ENCODE measurements at regions not wholly inside any gene's neighbourhood (a gene's known extent, or its start where the extent isn't known, plus 50 kb on each side); places are given as distances from the start of the nearest gene placed in this dataset.

- TF ChIP-seq, protein P1, sequence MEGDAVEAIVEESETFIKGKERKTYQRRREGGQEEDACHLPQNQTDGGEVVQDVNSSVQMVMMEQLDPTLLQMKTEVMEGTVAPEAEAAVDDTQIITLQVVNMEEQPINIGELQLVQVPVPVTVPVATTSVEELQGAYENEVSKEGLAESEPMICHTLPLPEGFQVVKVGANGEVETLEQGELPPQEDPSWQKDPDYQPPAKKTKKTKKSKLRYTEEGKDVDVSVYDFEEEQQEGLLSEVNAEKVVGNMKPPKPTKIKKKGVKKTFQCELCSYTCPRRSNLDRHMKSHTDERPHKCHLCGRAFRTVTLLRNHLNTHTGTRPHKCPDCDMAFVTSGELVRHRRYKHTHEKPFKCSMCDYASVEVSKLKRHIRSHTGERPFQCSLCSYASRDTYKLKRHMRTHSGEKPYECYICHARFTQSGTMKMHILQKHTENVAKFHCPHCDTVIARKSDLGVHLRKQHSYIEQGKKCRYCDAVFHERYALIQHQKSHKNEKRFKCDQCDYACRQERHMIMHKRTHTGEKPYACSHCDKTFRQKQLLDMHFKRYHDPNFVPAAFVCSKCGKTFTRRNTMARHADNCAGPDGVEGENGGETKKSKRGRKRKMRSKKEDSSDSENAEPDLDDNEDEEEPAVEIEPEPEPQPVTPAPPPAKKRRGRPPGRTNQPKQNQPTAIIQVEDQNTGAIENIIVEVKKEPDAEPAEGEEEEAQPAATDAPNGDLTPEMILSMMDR (IDR thresholded peaks at IDR 0.05; ENCODE audit: insufficient read depth, low read depth, low read length, missing control alignments): no peak
- DNase-seq (ENCODE audit: low read depth): peak; percentile 44
- H3K4me3 ChIP-seq (ENCODE audit: low read depth, low read length): no peak overlapping the region
These were observed 55.1 kb upstream of the RGS4 start for GRCh38 chr1:163013826-163014600.

DNA sequence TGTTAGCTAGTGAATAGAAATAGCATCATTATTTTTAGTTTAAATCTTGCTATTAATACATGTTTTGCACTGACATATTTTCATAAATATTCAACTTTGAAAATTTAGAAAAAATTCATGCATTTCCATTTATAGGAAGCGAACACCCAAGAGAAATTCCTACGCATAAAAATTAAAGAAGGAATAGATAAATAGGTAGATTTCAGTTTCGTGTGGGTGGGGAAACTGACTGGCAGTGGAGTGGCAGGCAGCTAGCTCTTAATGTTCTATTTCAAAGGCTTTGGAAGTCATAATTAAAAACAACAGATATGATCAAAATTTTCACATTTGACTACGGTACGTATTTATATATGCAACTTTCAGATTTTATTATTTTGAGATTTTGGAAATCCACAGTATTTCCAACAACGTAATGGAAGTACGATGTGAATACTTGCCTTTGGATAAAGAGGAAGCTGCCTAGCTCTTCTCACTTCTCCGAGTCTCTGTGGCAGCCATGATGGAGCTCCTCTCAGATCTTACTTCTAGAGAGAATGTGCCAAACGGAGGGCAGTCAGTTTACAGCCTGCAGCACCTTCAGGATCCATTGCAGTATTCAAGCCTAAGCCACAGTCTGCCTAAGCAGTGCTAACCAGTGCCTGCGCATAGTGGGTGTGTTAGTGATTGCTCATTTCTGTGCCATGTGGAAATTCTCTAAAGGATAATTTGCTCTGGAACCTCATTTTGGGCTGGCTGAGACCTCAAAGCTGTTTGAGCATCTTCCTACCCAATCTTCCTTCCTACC, 62.9 kb upstream of the RGS4 start:
- DNase-seq (ENCODE audit: low read depth): no peak
- TF ChIP-seq, protein P1 (IDR thresholded peaks at IDR 0.05; ENCODE audit: insufficient read depth, low read depth, low read length, missing control alignments): no peak
- no peak overlapping the region for H3K4me3 ChIP-seq (ENCODE audit: low read depth, low read length)

DNA sequence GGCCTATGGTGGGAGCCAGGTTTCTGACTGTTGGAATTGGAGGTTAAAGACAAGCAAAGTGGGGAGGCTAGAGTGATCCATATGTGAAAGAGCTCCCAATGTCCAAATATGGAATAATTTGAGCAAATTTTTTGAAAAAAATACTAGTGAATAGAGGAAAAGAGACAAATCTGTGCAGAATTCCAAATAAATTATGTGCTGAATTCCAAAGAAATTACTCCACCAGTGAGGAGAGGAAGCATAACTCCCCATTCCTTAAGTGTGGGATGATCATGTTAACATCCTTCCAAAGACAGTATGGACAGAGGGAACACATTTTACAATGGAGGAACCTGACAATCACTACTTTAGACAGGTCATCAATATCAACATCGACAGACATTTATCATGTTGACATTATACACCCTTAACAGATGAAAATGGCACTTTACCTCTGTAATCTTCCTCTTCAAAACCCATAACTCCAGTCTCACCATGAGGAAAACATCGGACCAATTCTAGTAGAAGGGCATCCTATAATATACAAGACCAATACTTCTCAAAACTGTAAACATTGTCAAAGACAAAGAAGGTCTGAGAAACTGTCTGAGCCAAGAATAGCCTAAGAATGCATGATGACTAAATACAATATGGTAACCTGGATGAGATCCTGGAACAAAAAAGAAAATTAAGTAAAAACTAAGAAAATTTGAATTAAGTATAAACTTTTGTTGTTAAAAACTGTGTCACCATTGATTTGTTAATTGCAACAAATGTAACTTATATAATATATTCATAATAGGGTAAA, 71.5 kb upstream of the RGS4 start:
- H3K4me3 ChIP-seq (ENCODE audit: low read depth, low read length): no peak overlapping the region
- TF ChIP-seq, protein P1 (IDR thresholded peaks at IDR 0.05; ENCODE audit: insufficient read depth, low read depth, low read length, missing control alignments): no peak
- no peak for DNase-seq (ENCODE audit: low read depth)

- TF ChIP-seq, protein P1 (IDR thresholded peaks at IDR 0.05; ENCODE audit: insufficient read depth, low read depth, low read length, missing control alignments): no peak
These were observed 72.9 kb upstream of the RGS4 start for GRCh38 chr1:162996261-162996660.

DNA sequence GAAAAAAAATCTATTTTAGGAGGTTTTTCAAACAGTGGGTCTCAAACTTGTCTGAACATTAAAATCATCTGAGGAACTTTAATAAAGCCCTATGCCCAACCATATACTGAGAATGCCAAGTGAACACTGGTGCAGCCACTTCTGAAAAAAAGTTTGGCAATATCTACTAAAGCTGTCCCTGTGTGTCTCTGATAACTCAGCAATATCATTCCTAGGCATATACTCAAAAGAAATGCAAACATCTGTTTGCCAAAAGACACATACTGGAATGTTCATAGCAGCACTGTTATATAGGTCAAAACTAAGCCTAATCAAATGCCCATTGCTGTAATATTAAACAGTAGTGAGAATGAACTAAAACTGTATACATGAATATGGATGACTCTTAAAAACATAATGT, 74.2 kb upstream of the RGS4 start:
- TF ChIP-seq, protein P1 (IDR thresholded peaks at IDR 0.05; ENCODE audit: insufficient read depth, low read depth, low read length, missing control alignments): no peak
- no peak for DNase-seq (ENCODE audit: low read depth)
- no peak overlapping the region for H3K4me3 ChIP-seq (ENCODE audit: low read depth, low read length)

More at GRCh38 chr1:162996261-162996660, 72.9 kb upstream of the RGS4 start:
- no peak overlapping the region for H3K4me3 ChIP-seq (ENCODE audit: low read depth, low read length)
- DNase-seq (ENCODE audit: low read depth): no peak

- DNase-seq (ENCODE audit: low read depth): no peak
- H3K4me3 ChIP-seq (ENCODE audit: low read depth, low read length): no peak overlapping the region
- TF ChIP-seq, protein P1 (IDR thresholded peaks at IDR 0.05; ENCODE audit: insufficient read depth, low read depth, low read length, missing control alignments): no peak
These were observed 75.3 kb upstream of the RGS4 start for GRCh38 chr1:162993846-162994245.
